ENCODE measurements at regions not wholly inside any gene's neighbourhood (a gene's known extent, or its start where the extent isn't known, plus 50 kb on each side); places are given as distances from the start of the nearest gene placed in this dataset.

GRCh38 chr18:44178476-44178875 lies 502.2 kb upstream of the SETBP1 start:
- no peaks in the 10 kb centered on the region for H3K9me3 ChIP-seq (ENCODE audit: control insufficient read depth in 2 of 2, insufficient read depth in 1 of 2, low read depth in 1 of 2, low read length in 1 of 2)
- H3K27me3 ChIP-seq (ENCODE audit: control insufficient read depth in 1 of 2, insufficient read depth in 2 of 2, low read length in 2 of 2), result no peaks in the 10 kb centered on the region
- H3K4me1 ChIP-seq (ENCODE audit: control insufficient read depth in 2 of 2, insufficient read depth in 2 of 2, low read length in 1 of 2), result no peaks in the 10 kb centered on the region
- no peak overlapping the region for H3K4me3 ChIP-seq (ENCODE audit: low read depth in 1 of 2, low read length in 2 of 2)
- no peaks in the 10 kb centered on the region for H3K36me3 ChIP-seq (ENCODE audit: control insufficient read depth in 2 of 2, insufficient read depth in 2 of 2, low read length in 1 of 2)
- H3K27ac ChIP-seq (ENCODE audit: low read depth in 2 of 2, low read length in 1 of 2), result no peak overlapping the region
- WGBS, 2 donors, result 50 to 70% methylated on average over 2 of the region's 2 CpGs

- no peak overlapping the region for H3K27ac ChIP-seq (ENCODE audit: low read depth in 2 of 2, low read length in 1 of 2)
- no peaks in the 10 kb centered on the region for H3K27me3 ChIP-seq (ENCODE audit: control insufficient read depth in 1 of 2, insufficient read depth in 2 of 2, low read length in 2 of 2)
- H3K36me3 ChIP-seq (ENCODE audit: control insufficient read depth in 2 of 2, insufficient read depth in 2 of 2, low read length in 1 of 2), result no peaks in the 10 kb centered on the region
- H3K9me3 ChIP-seq (ENCODE audit: control insufficient read depth in 2 of 2, insufficient read depth in 1 of 2, low read depth in 1 of 2, low read length in 1 of 2), result no peaks in the 10 kb centered on the region
- WGBS, 2 donors, result 97% methylated on average over 10 of the region's 10 CpGs
- H3K4me1 ChIP-seq (ENCODE audit: control insufficient read depth in 2 of 2, insufficient read depth in 2 of 2, low read length in 1 of 2), result no peaks in the 10 kb centered on the region
- no peak overlapping the region for H3K4me3 ChIP-seq (ENCODE audit: low read depth in 1 of 2, low read length in 2 of 2)
These were observed 501.0 kb upstream of the SETBP1 start for GRCh38 chr18:44179693-44180092.

- no peak overlapping the region for H3K27ac ChIP-seq (ENCODE audit: low read depth in 2 of 2, low read length in 1 of 2)
- H3K27me3 ChIP-seq (ENCODE audit: control insufficient read depth in 1 of 2, insufficient read depth in 2 of 2, low read length in 2 of 2), result no peaks in the 10 kb centered on the region
- no peaks in the 10 kb centered on the region for H3K9me3 ChIP-seq (ENCODE audit: control insufficient read depth in 2 of 2, insufficient read depth in 1 of 2, low read depth in 1 of 2, low read length in 1 of 2)
- H3K36me3 ChIP-seq (ENCODE audit: control insufficient read depth in 2 of 2, insufficient read depth in 2 of 2, low read length in 1 of 2), result no peaks in the 10 kb centered on the region
- H3K4me1 ChIP-seq (ENCODE audit: control insufficient read depth in 2 of 2, insufficient read depth in 2 of 2, low read length in 1 of 2), result no peaks in the 10 kb centered on the region
- no peak overlapping the region for H3K4me3 ChIP-seq (ENCODE audit: low read depth in 1 of 2, low read length in 2 of 2)
- 52 to 67% methylated on average over 1 of the region's 1 CpG for WGBS, 2 donors
These were observed 500.0 kb upstream of the SETBP1 start for GRCh38 chr18:44180683-44181082.

- no peak overlapping the region for H3K27ac ChIP-seq (ENCODE audit: low read depth in 2 of 2, low read length in 1 of 2)
- H3K36me3 ChIP-seq (ENCODE audit: control insufficient read depth in 2 of 2, insufficient read depth in 2 of 2, low read length in 1 of 2), result no peaks in the 10 kb centered on the region
- no peaks in the 10 kb centered on the region for H3K27me3 ChIP-seq (ENCODE audit: control insufficient read depth in 1 of 2, insufficient read depth in 2 of 2, low read length in 2 of 2)
- H3K4me1 ChIP-seq (ENCODE audit: control insufficient read depth in 2 of 2, insufficient read depth in 2 of 2, low read length in 1 of 2), result no peaks in the 10 kb centered on the region
- 56 to 60% methylated on average over 3 of the region's 3 CpGs for WGBS, 2 donors
- H3K4me3 ChIP-seq (ENCODE audit: low read depth in 1 of 2, low read length in 2 of 2), result no peak overlapping the region
- no peaks in the 10 kb centered on the region for H3K9me3 ChIP-seq (ENCODE audit: control insufficient read depth in 2 of 2, insufficient read depth in 1 of 2, low read depth in 1 of 2, low read length in 1 of 2)
These were observed 498.5 kb upstream of the SETBP1 start for GRCh38 chr18:44181951-44182747.

- Histone ChIP-seq H3K4me1 (ENCODE audit: control insufficient read depth in 2 of 2, insufficient read depth in 2 of 2, low read length in 1 of 2) (no peaks in the 10 kb centered on the region), H3K9me3 (ENCODE audit: control insufficient read depth in 2 of 2, insufficient read depth in 1 of 2, low read depth in 1 of 2, low read length in 1 of 2) (no peaks in the 10 kb centered on the region), H3K27ac (ENCODE audit: low read depth in 2 of 2, low read length in 1 of 2) (no peak overlapping the region), H3K4me3 (ENCODE audit: low read depth in 1 of 2, low read length in 2 of 2) (no peak overlapping the region), H3K27me3 (ENCODE audit: control insufficient read depth in 1 of 2, insufficient read depth in 2 of 2, low read length in 2 of 2) (no peaks in the 10 kb centered on the region), H3K36me3 (ENCODE audit: control insufficient read depth in 2 of 2, insufficient read depth in 2 of 2, low read length in 1 of 2) (no peaks in the 10 kb centered on the region)
- 85 to 93% methylated on average over 3 of the region's 3 CpGs for WGBS, 2 donors
These were observed 494.7 kb upstream of the SETBP1 start for GRCh38 chr18:44186001-44186400.

GRCh38 chr18:44187090-44187489 lies 493.6 kb upstream of the SETBP1 start:
- Histone ChIP-seq H3K27ac (ENCODE audit: low read depth in 2 of 2, low read length in 1 of 2) (no peak overlapping the region), H3K27me3 (ENCODE audit: control insufficient read depth in 1 of 2, insufficient read depth in 2 of 2, low read length in 2 of 2) (no peaks in the 10 kb centered on the region), H3K36me3 (ENCODE audit: control insufficient read depth in 2 of 2, insufficient read depth in 2 of 2, low read length in 1 of 2) (no peaks in the 10 kb centered on the region), H3K9me3 (ENCODE audit: control insufficient read depth in 2 of 2, insufficient read depth in 1 of 2, low read depth in 1 of 2, low read length in 1 of 2) (no peaks in the 10 kb centered on the region), H3K4me1 (ENCODE audit: control insufficient read depth in 2 of 2, insufficient read depth in 2 of 2, low read length in 1 of 2) (no peaks in the 10 kb centered on the region), H3K4me3 (ENCODE audit: low read depth in 1 of 2, low read length in 2 of 2) (no peak overlapping the region)
- WGBS, 2 donors, result 92% methylated on average over 2 of the region's 2 CpGs

GRCh38 chr18:44195394-44196140 lies 485.1 kb upstream of the SETBP1 start:
- Histone ChIP-seq H3K27ac (ENCODE audit: low read depth in 2 of 2, low read length in 1 of 2) (no peak overlapping the region), H3K36me3 (ENCODE audit: control insufficient read depth in 2 of 2, insufficient read depth in 2 of 2, low read length in 1 of 2) (no peaks in the 10 kb centered on the region), H3K4me1 (ENCODE audit: control insufficient read depth in 2 of 2, insufficient read depth in 2 of 2, low read length in 1 of 2) (no peaks in the 10 kb centered on the region), H3K9me3 (ENCODE audit: control insufficient read depth in 2 of 2, insufficient read depth in 1 of 2, low read depth in 1 of 2, low read length in 1 of 2) (no peaks in the 10 kb centered on the region), H3K4me3 (ENCODE audit: low read depth in 1 of 2, low read length in 2 of 2) (no peak overlapping the region), H3K27me3 (ENCODE audit: control insufficient read depth in 1 of 2, insufficient read depth in 2 of 2, low read length in 2 of 2) (no peaks in the 10 kb centered on the region)
- 84 to 92% methylated on average over 4 of the region's 4 CpGs for WGBS, 2 donors

- Histone ChIP-seq H3K27ac (ENCODE audit: low read depth in 2 of 2, low read length in 1 of 2) (no peak overlapping the region), H3K36me3 (ENCODE audit: control insufficient read depth in 2 of 2, insufficient read depth in 2 of 2, low read length in 1 of 2) (no peaks in the 10 kb centered on the region), H3K4me1 (ENCODE audit: control insufficient read depth in 2 of 2, insufficient read depth in 2 of 2, low read length in 1 of 2) (no peaks in the 10 kb centered on the region), H3K27me3 (ENCODE audit: control insufficient read depth in 1 of 2, insufficient read depth in 2 of 2, low read length in 2 of 2) (no peaks in the 10 kb centered on the region), H3K4me3 (ENCODE audit: low read depth in 1 of 2, low read length in 2 of 2) (no peak overlapping the region), H3K9me3 (ENCODE audit: control insufficient read depth in 2 of 2, insufficient read depth in 1 of 2, low read depth in 1 of 2, low read length in 1 of 2) (no peaks in the 10 kb centered on the region)
- 78 to 87% methylated on average over 8 of the region's 8 CpGs for WGBS, 2 donors
These were observed 482.7 kb upstream of the SETBP1 start for GRCh38 chr18:44197832-44198611.

GRCh38 chr18:44198612-44199284 lies 481.9 kb upstream of the SETBP1 start:
- Histone ChIP-seq H3K36me3 (ENCODE audit: control insufficient read depth in 2 of 2, insufficient read depth in 2 of 2, low read length in 1 of 2) (no peaks in the 10 kb centered on the region), H3K4me3 (ENCODE audit: low read depth in 1 of 2, low read length in 2 of 2) (no peak overlapping the region), H3K4me1 (ENCODE audit: control insufficient read depth in 2 of 2, insufficient read depth in 2 of 2, low read length in 1 of 2) (no peaks in the 10 kb centered on the region), H3K9me3 (ENCODE audit: control insufficient read depth in 2 of 2, insufficient read depth in 1 of 2, low read depth in 1 of 2, low read length in 1 of 2) (no peaks in the 10 kb centered on the region), H3K27ac (ENCODE audit: low read depth in 2 of 2, low read length in 1 of 2) (no peak overlapping the region), H3K27me3 (ENCODE audit: control insufficient read depth in 1 of 2, insufficient read depth in 2 of 2, low read length in 2 of 2) (no peaks in the 10 kb centered on the region)
- 69 to 78% methylated on average over 4 of the region's 4 CpGs for WGBS, 2 donors
